H1 (cell line): ENCODE measurements at regions not wholly inside any gene's neighbourhood (a gene's known extent, or its start where the extent isn't known, plus 50 kb on each side); places are given as distances from the start of the nearest gene placed in this dataset.

Experiments
- CTCF ChIA-PET: fragments of 300-600 bp; sonication (Branson Sonifier 250); formaldehyde crosslinking; loops from one replicate; lab custom pipeline; 2021; ENCODE audit not compliant: partially characterized antibody; lab: Charles Lee
- POLR2A ChIA-PET: fragments of 300-600 bp; sonication (Branson Sonifier 250); formaldehyde crosslinking; loops from one replicate; lab custom pipeline; 2021; ENCODE audit warnings: inconsistent platforms; ENCODE audit not compliant: partially characterized antibody; lab: Charles Lee
- DNase-seq, 2 experiments: peaks; one replicate each; pipeline versions ENCODE4 v3.0.0 to v3.0.0-alpha.2; 2010 to 2022; ENCODE audit warnings: low spot score in 2 of 2, low read depth in 1 of 2, mixed read lengths in 1 of 2
- FAIRE-seq: peaks from 2 replicates; lab custom pipeline; 2011; peaks lifted over from hg19 to GRCh38; lab: Jason Lieb, UNC
- H2AFZ ChIP-seq: 2 replicates; pipeline ENCODE4 v1.8.1; 2012; ENCODE audit warnings: low read length, inconsistent platforms
- H2AK5ac ChIP-seq: 2 replicates; pipeline ENCODE4 v1.6.1; 2013; ENCODE audit warnings: low read depth, low read length
- H2BK120ac ChIP-seq: replicated peaks from 2 replicates; pipeline ENCODE3; 2013; ENCODE audit warnings: low read depth, low read length, inconsistent platforms
- H2BK12ac ChIP-seq: 2 replicates; pipeline ENCODE4 v1.6.1; 2013; ENCODE audit warnings: low read depth, low read length
- H2BK15ac ChIP-seq: 2 replicates; pipeline ENCODE4 v1.6.1; 2013; ENCODE audit warnings: low read length
- H2BK20ac ChIP-seq: 2 replicates; pipeline ENCODE4 v1.6.1; 2013; ENCODE audit warnings: low read length
- H2BK5ac ChIP-seq: 2 replicates; pipeline ENCODE4 v1.6.1; 2013; ENCODE audit warnings: low read depth, low read length
- H3K14ac ChIP-seq: 2 replicates; pipeline ENCODE4 v1.6.1; 2013; ENCODE audit warnings: inconsistent platforms; ENCODE audit not compliant: insufficient read length
- H3K18ac ChIP-seq: 2 replicates; pipeline ENCODE4 v1.6.1; 2013; ENCODE audit warnings: low read length; ENCODE audit errors: extremely low read depth
- H3K23ac ChIP-seq: 2 replicates; pipeline ENCODE4 v1.6.1; 2013; ENCODE audit warnings: inconsistent platforms; ENCODE audit not compliant: insufficient read length
- H3K23me2 ChIP-seq: 2 replicates; pipeline ENCODE4 v1.6.1; 2013; ENCODE audit warnings: low read depth, low read length
- H3K27ac ChIP-seq: 2 replicates; pipeline ENCODE4 v1.6.1; 2011; ENCODE audit warnings: low read depth, low read length, inconsistent platforms
- H3K27me3 ChIP-seq, 4 experiments: replicated peaks in 1 of 4; 1 replicate in 1 of 4; 2 replicates in 3 of 4; pipeline versions ENCODE4 v1.6.1 to v1.8.1; 2011 to 2013; ENCODE audit warnings: low read length in 3 of 4, mild to moderate bottlenecking in 3 of 4, inconsistent platforms in 2 of 4, mixed read lengths in 2 of 4, moderate library complexity in 1 of 4; ENCODE audit not compliant: control insufficient read depth in 3 of 4, insufficient read depth in 3 of 4; ENCODE audit errors: extremely low read depth in 1 of 4
- H3K36me3 ChIP-seq, 4 experiments: 2 replicates each; pipeline versions ENCODE4 v1.6.1 to v1.8.1; 2011 to 2013; ENCODE audit warnings: mild to moderate bottlenecking in 4 of 4, low read length in 3 of 4, moderate library complexity in 2 of 4, control low read depth in 1 of 4, inconsistent platforms in 1 of 4; ENCODE audit not compliant: insufficient read depth in 4 of 4, control insufficient read depth in 2 of 4
- H3K4ac ChIP-seq: replicated peaks from 2 replicates; pipeline ENCODE3; 2013; ENCODE audit warnings: low read length, low read depth, mixed read lengths, inconsistent platforms; ENCODE audit not compliant: insufficient read length
- H3K4me1 ChIP-seq, 4 experiments: replicated peaks in 1 of 4; 1 replicate in 1 of 4; 2 replicates in 3 of 4; pipeline versions ENCODE4 v1.6.1 to v1.8.1; 2011 to 2013; ENCODE audit warnings: low read length in 3 of 4, inconsistent platforms in 2 of 4, mixed read lengths in 1 of 4; ENCODE audit not compliant: insufficient read depth in 4 of 4, control insufficient read depth in 3 of 4
- H3K4me2 ChIP-seq, 2 experiments: 2 replicates each; pipeline versions ENCODE4 v1.6.1 to v1.8.1; 2011 to 2013; ENCODE audit warnings: low read depth in 2 of 2, low read length in 2 of 2, control low read depth in 1 of 2, inconsistent platforms in 1 of 2, mild to moderate bottlenecking in 1 of 2; ENCODE audit not compliant: insufficient read depth in 1 of 2
- H3K4me3 ChIP-seq, 4 experiments: fragments of 200-600, 300-600 bp in 1 of 4; sonication (generic), shearing (Covaris generic), sonication (Bioruptor Twin) in 1 of 4; 2 replicates each; pipeline versions ENCODE4 v1.5.1 to v1.8.1; 2011 to 2016; ENCODE audit warnings: low read length in 4 of 4, low read depth in 3 of 4, control low read depth in 2 of 4, inconsistent platforms in 2 of 4, mild to moderate bottlenecking in 2 of 4, mixed read lengths in 1 of 4, moderate library complexity in 1 of 4; ENCODE audit not compliant: insufficient read depth in 2 of 4; ENCODE audit errors: extremely low read depth in 1 of 4
- H3K56ac ChIP-seq: replicated peaks from 2 replicates; pipeline ENCODE3; 2013; ENCODE audit warnings: low read depth, mild to moderate bottlenecking, mixed read lengths, low read length, inconsistent platforms; ENCODE audit not compliant: insufficient read length
- H3K79me1 ChIP-seq: 2 replicates; pipeline ENCODE4 v1.6.1; 2013; ENCODE audit warnings: low read depth, low read length, control low read depth
- H3K79me2 ChIP-seq, 2 experiments: 2 replicates each; pipeline versions ENCODE4 v1.6.1 to v1.8.1; 2012 to 2013; ENCODE audit warnings: low read length in 2 of 2, mild to moderate bottlenecking in 2 of 2, inconsistent platforms in 1 of 2; ENCODE audit not compliant: insufficient read depth in 2 of 2, control insufficient read depth in 1 of 2
- H3K9ac ChIP-seq, 4 experiments: replicated peaks in 1 of 4; 1 replicate in 1 of 4; 2 replicates in 3 of 4; pipeline versions ENCODE4 v1.6.1 to v1.8.1; 2011 to 2013; ENCODE audit warnings: low read depth in 3 of 4, low read length in 3 of 4, control low read depth in 2 of 4, mild to moderate bottlenecking in 2 of 4, moderate library complexity in 2 of 4, inconsistent platforms in 1 of 4; ENCODE audit errors: extremely low read depth in 1 of 4
- H3K9me3 ChIP-seq, 2 experiments: 2 replicates each; pipeline versions ENCODE4 v1.6.1 to v1.8.1; 2012 to 2013; ENCODE audit warnings: mild to moderate bottlenecking in 2 of 2, moderate library complexity in 2 of 2, control low read depth in 1 of 2, inconsistent platforms in 1 of 2, low read depth in 1 of 2, low read length in 1 of 2, mixed read lengths in 1 of 2; ENCODE audit not compliant: insufficient read depth in 2 of 2
- H4K20me1 ChIP-seq, 2 experiments: replicated peaks in 1 of 2; 2 replicates each; pipeline versions ENCODE3 to v1.8.1; 2011 to 2013; ENCODE audit warnings: inconsistent platforms in 2 of 2, low read length in 2 of 2, mild to moderate bottlenecking in 1 of 2; ENCODE audit not compliant: insufficient read depth in 2 of 2, control insufficient read depth in 1 of 2
- H4K5ac ChIP-seq: 2 replicates; pipeline ENCODE4 v1.6.1; 2013; ENCODE audit warnings: low read length, low read depth, mixed read lengths, inconsistent platforms; ENCODE audit not compliant: insufficient read length
- H4K8ac ChIP-seq: 2 replicates; pipeline ENCODE4 v1.8.0; 2013; ENCODE audit warnings: mild to moderate bottlenecking, moderate library complexity, low read length, inconsistent platforms; ENCODE audit not compliant: insufficient read depth; ENCODE audit errors: extremely low read depth
- H4K91ac ChIP-seq: replicated peaks from 2 replicates; pipeline ENCODE3; 2013; ENCODE audit warnings: low read length, mixed read lengths, inconsistent platforms; ENCODE audit not compliant: insufficient read length
- RAD21 ChIP-seq, 2 experiments: IDR thresholded peaks in 1 of 2; conservative IDR thresholded peaks in 1 of 2; 2 replicates each; pipeline ENCODE4 v1.6.1; 2011; ENCODE audit warnings: low read depth in 2 of 2, low read length in 2 of 2, improper control_type of control experiment in 1 of 2, inconsistent platforms in 1 of 2, mild to moderate bottlenecking in 1 of 2, moderate library complexity in 1 of 2
- SIX5 ChIP-seq: IDR thresholded peaks from 2 replicates; pipeline ENCODE4 v1.6.1; 2011; ENCODE audit warnings: mild to moderate bottlenecking, low read depth, low read length
- SP2 ChIP-seq: IDR thresholded peaks from 2 replicates; pipeline ENCODE4 v1.6.1; 2012; ENCODE audit warnings: mild to moderate bottlenecking, low read length, inconsistent platforms
- SRF ChIP-seq: IDR thresholded peaks from 2 replicates; pipeline ENCODE4 v1.6.1; 2011; ENCODE audit warnings: mild to moderate bottlenecking, low read depth, low read length, moderate library complexity

GRCh38 chr1:165078391-165078790, 278.1 kb downstream of the LMX1A start:
- H3K4me3 ChIP-seq = no peak overlapping the region
- H3K4ac ChIP-seq = no peak overlapping the region
- H3K56ac ChIP-seq = no peak overlapping the region
- ChIA-PET POLR2A (no interaction called here), CTCF (no interaction called here)
- no peak overlapping the region for H2BK20ac ChIP-seq
- H3K36me3 ChIP-seq = no peaks in the 10 kb centered on the region
- no peaks in the 10 kb centered on the region for H3K79me2 ChIP-seq
- no peak overlapping the region for H2BK15ac ChIP-seq
- H3K27ac ChIP-seq = no peak overlapping the region
- H4K20me1 ChIP-seq = no peaks in the 10 kb centered on the region
- H3K4me1 ChIP-seq = no peaks in the 10 kb centered on the region
- DNase-seq (no peak), FAIRE-seq (no peak)
- H4K8ac ChIP-seq = no peak overlapping the region
- H2AK5ac ChIP-seq = no peak overlapping the region
- H2BK5ac ChIP-seq = no peak overlapping the region
- no peaks in the 10 kb centered on the region for H3K23me2 ChIP-seq
- no peak overlapping the region for H3K18ac ChIP-seq
- H3K4me2 ChIP-seq = no peak overlapping the region
- no peak overlapping the region for H2AFZ ChIP-seq
- no peak overlapping the region for H2BK120ac ChIP-seq
- no peaks in the 10 kb centered on the region; a peak in 1 of 7 replicates for H3K27me3 ChIP-seq
- no peak overlapping the region for H2BK12ac ChIP-seq
- no peak overlapping the region for H3K23ac ChIP-seq
- peaks cover 6 to 7% of the 10 kb centered on the region in 2 experiments; a peak in 2 of 4 replicates for H3K9me3 ChIP-seq
- no peaks in the 10 kb centered on the region for H3K79me1 ChIP-seq
- no peak overlapping the region for H4K91ac ChIP-seq
- TF ChIP-seq SIX5 (no peak), SRF (no peak), RAD21 (IDR thresholded peaks at IDR 0.05 in 1 of 2, conservative IDR thresholded peaks at IDR 0.05 in 1 of 2; ENCODE audit: low read depth in 2 of 2, low read length in 2 of 2) (no peak), SP2 (no peak)
- no peak overlapping the region for H3K9ac ChIP-seq
- no peak overlapping the region for H4K5ac ChIP-seq
- no peak overlapping the region for H3K14ac ChIP-seq
